ENCODE measurements at regions not wholly inside any gene's neighbourhood (a gene's known extent, or its start where the extent isn't known, plus 50 kb on each side); places are given as distances from the start of the nearest gene placed in this dataset.

GRCh38 chr1:96478228-96478627, 243.4 kb upstream of the PTBP2 start:
- Histone ChIP-seq H3K27ac (no peak overlapping the region), H3K4me3 (no peak overlapping the region), H3K27me3 (peaks cover 0 to 3% (median 0%) of the 10 kb centered on the region in 4 donors), H3K4me1 (no peaks in the 10 kb centered on the region), H3K36me3 (no peaks in the 10 kb centered on the region), H3K9me3 (no peaks in the 10 kb centered on the region)
- DNase-seq: no peak
- no peak for TF ChIP-seq CTCF (IDR thresholded peaks at IDR 0.05)
- TF ChIP-seq POLR2A (IDR thresholded peaks at IDR 0.05): no peak
- intact Hi-C loops (cut with DNase I): no loop called here
- WGBS, 2 donors: 84 to 85% methylated on average over 4 of the region's 4 CpGs

DNA sequence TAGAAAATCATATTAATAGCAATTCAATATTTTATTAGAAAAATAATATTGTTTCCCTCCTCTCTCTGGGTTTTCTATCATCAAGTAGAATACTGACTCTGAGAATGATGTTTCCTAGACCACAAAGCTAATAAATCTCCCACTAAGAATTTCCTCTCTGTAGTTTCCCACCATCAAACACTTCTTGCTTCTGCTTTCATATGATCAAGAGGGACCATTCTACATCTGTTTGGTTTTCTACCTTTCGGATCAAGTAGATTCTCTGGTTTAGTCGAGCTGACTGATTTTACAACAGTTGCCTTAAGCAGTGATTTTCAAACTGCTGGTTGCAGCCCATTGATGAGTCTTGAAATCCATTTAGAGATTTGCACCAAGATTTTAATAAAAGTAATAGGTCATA, 240.2 kb upstream of the PTBP2 start:
- intact Hi-C loops (cut with DNase I): no loop called here
- H3K4me1 ChIP-seq: no peaks in the 10 kb centered on the region
- H3K4me3 ChIP-seq: no peak overlapping the region
- no peak for DNase-seq
- H3K27me3 ChIP-seq: no peaks in the 10 kb centered on the region
- no peaks in the 10 kb centered on the region for H3K9me3 ChIP-seq
- TF ChIP-seq CTCF (IDR thresholded peaks at IDR 0.05) (no peak), POLR2A (IDR thresholded peaks at IDR 0.05) (no peak)
- no peaks in the 10 kb centered on the region for H3K36me3 ChIP-seq
- WGBS, 2 donors: 81 to 84% methylated on average over 2 of the region's 2 CpGs
- no peak overlapping the region for H3K27ac ChIP-seq

DNA sequence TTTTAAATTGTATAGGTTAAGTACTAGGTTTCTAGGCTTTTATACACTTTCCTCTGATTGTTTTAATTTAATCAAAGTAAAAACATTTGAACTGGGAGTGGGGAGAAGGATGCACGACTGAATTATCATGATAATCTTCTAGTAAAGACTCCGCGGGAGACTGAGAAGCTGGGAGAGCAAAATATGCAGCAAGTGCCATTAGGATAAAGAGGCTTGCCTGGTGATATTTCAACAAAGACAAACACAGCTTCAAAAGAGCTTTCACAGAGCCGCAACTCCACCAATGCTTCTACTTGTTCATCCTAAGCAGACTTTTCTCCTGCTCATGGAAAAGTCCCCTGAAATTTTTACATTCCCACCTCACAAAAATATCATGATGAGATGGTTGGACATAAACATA, 239.0 kb upstream of the PTBP2 start:
- H3K4me1 ChIP-seq: peaks cover 0 to 7% (median 0%) of the 10 kb centered on the region in 3 donors
- H3K9me3 ChIP-seq: no peaks in the 10 kb centered on the region
- peak overlapping the region in 1 of 4 donors; percentile 22 for H3K27ac ChIP-seq
- no peaks in the 10 kb centered on the region for H3K36me3 ChIP-seq
- peak overlapping the region in 1 of 4 donors; percentile 12 for H3K4me3 ChIP-seq
- 63 to 66% methylated on average over 4 of the region's 4 CpGs for WGBS, 2 donors
- TF ChIP-seq POLR2A (IDR thresholded peaks at IDR 0.05) (no peak), CTCF (IDR thresholded peaks at IDR 0.05) (no peak)
- H3K27me3 ChIP-seq: no peaks in the 10 kb centered on the region
- no peak for DNase-seq
- intact Hi-C loops (cut with DNase I): no loop called here

DNA sequence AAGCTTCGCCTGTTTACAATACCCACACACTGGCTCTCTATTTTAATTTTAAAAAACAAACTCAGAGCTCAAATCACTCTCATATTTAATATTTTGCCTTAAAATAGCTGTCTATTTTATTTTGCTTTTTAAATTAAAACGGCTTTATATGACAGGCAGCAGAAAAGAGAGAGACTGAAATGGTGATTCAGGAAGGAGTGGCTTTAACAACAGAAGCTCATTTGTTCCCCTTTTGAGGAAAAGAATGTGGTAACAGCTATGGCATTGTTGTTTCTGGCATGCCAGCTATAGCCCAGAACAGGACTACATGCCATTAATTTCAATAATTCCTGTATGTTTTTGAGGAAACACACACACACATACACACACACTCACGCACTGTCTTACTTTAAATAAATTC, 234.2 kb upstream of the PTBP2 start:
- no peak overlapping the region for H3K27ac ChIP-seq
- no peaks in the 10 kb centered on the region for H3K36me3 ChIP-seq
- no peaks in the 10 kb centered on the region for H3K9me3 ChIP-seq
- intact Hi-C loops (cut with DNase I): no loop called here
- DNase-seq: no peak
- WGBS, 2 donors: 39 to 52% methylated on average over 3 of the region's 3 CpGs
- no peaks in the 10 kb centered on the region for H3K27me3 ChIP-seq
- no peak for TF ChIP-seq CTCF (IDR thresholded peaks at IDR 0.05)
- TF ChIP-seq POLR2A (IDR thresholded peaks at IDR 0.05): no peak
- peaks cover 0 to 15% (median 3%) of the 10 kb centered on the region in 3 donors for H3K4me1 ChIP-seq
- H3K4me3 ChIP-seq: no peak overlapping the region

- DNase-seq: no peak
- H3K27ac ChIP-seq: no peak overlapping the region
- TF ChIP-seq CTCF (IDR thresholded peaks at IDR 0.05): no peak
- no peak for TF ChIP-seq POLR2A (IDR thresholded peaks at IDR 0.05)
- no peaks in the 10 kb centered on the region for H3K9me3 ChIP-seq
- no peaks in the 10 kb centered on the region for H3K36me3 ChIP-seq
- WGBS, 2 donors: 43 to 52% methylated on average over 5 of the region's 5 CpGs
- intact Hi-C loops (cut with DNase I): no loop called here
- peaks cover 0 to 15% (median 3%) of the 10 kb centered on the region in 3 donors for H3K4me1 ChIP-seq
- no peak overlapping the region for H3K4me3 ChIP-seq
- H3K27me3 ChIP-seq: no peaks in the 10 kb centered on the region
These were observed 233.6 kb upstream of the PTBP2 start for GRCh38 chr1:96487971-96488370.
